Keratinocyte (primary cell): ENCODE measurements at regions not wholly inside any gene's neighbourhood (a gene's known extent, or its start where the extent isn't known, plus 50 kb on each side); places are given as distances from the start of the nearest gene placed in this dataset.

Source experiments
- DNase-seq: peaks from one replicate; pipeline ENCODE4 v3.0.0-alpha.2; 2011; ENCODE audit warnings: low read depth, missing footprints, low spot score
- FAIRE-seq: peaks from 2 replicates; lab custom pipeline; 2011; peaks lifted over from hg19 to GRCh38; lab: Jason Lieb, UNC
- H2AFZ ChIP-seq: 2 replicates; pipeline ENCODE4 v1.6.0; 2012; ENCODE audit warnings: low read length, control low read depth, inconsistent platforms; ENCODE audit not compliant: control insufficient read depth
- H3K27ac ChIP-seq: 2 replicates; pipeline ENCODE4 v1.5.1; 2011; ENCODE audit warnings: low read length; ENCODE audit not compliant: control insufficient read depth, insufficient read depth
- H3K27me3 ChIP-seq: 3 replicates; pipeline ENCODE4 v1.6.0; 2011; ENCODE audit warnings: low read length; ENCODE audit not compliant: control insufficient read depth, insufficient read depth; ENCODE audit errors: extremely low read depth
- H3K36me3 ChIP-seq, 2 experiments: 2 replicates in 1 of 2; 3 replicates in 1 of 2; pipeline ENCODE4 v1.5.1; 2011; ENCODE audit warnings: low read length in 2 of 2, mild to moderate bottlenecking in 1 of 2; ENCODE audit not compliant: control insufficient read depth in 2 of 2, insufficient read depth in 2 of 2; ENCODE audit errors: extremely low read depth in 1 of 2
- H3K4me1 ChIP-seq: 3 replicates; pipeline ENCODE4 v1.5.1; 2011; ENCODE audit warnings: low read length; ENCODE audit not compliant: control insufficient read depth, insufficient read depth; ENCODE audit errors: extremely low read depth
- H3K4me2 ChIP-seq: 3 replicates; pipeline ENCODE4 v1.6.0; 2011; ENCODE audit warnings: low read depth, low read length; ENCODE audit not compliant: control insufficient read depth, insufficient read depth; ENCODE audit errors: extremely low read depth
- H3K4me3 ChIP-seq, 3 experiments: fragments of 200-600 bp in 1 of 3; sonication (generic) in 1 of 3; 2 replicates in 2 of 3; 3 replicates in 1 of 3; pipeline ENCODE4 v1.5.1; 2011 to 2016; ENCODE audit warnings: low read length in 3 of 3, mild to moderate bottlenecking in 3 of 3, control low read depth in 2 of 3, inconsistent platforms in 1 of 3, low read depth in 1 of 3, mixed read lengths in 1 of 3, mixed run types in 1 of 3, moderate library complexity in 1 of 3; ENCODE audit not compliant: control insufficient read depth in 2 of 3, insufficient read depth in 2 of 3; ENCODE audit errors: extremely low read depth in 1 of 3
- H3K79me2 ChIP-seq: 2 replicates; pipeline ENCODE4 v1.6.0; 2012; ENCODE audit warnings: low read length; ENCODE audit not compliant: control insufficient read depth, insufficient read depth
- H3K9ac ChIP-seq: 3 replicates; pipeline ENCODE4 v1.6.0; 2011; ENCODE audit warnings: low read length; ENCODE audit not compliant: control insufficient read depth, insufficient read depth; ENCODE audit errors: extremely low read depth
- H3K9me1 ChIP-seq: 3 replicates; pipeline ENCODE4 v1.6.0; 2011; ENCODE audit warnings: low read length; ENCODE audit not compliant: control insufficient read depth, insufficient read depth; ENCODE audit errors: extremely low read depth
- H3K9me3 ChIP-seq: 2 replicates; pipeline ENCODE4 v1.5.1; 2012; ENCODE audit warnings: low read depth, low read length; ENCODE audit not compliant: control insufficient read depth
- H4K20me1 ChIP-seq: 3 replicates; pipeline ENCODE4 v1.6.0; 2011; ENCODE audit warnings: low read length; ENCODE audit not compliant: control insufficient read depth, insufficient read depth; ENCODE audit errors: extremely low read depth
- CTCF ChIP-seq, 3 experiments: IDR thresholded peaks in 1 of 3; conservative IDR thresholded peaks in 1 of 3; optimal IDR thresholded peaks in 1 of 3; 2 replicates in 2 of 3; 3 replicates in 1 of 3; pipeline versions ENCODE3 to v1.5.1; 2011; ENCODE audit warnings: low read length in 3 of 3, mild to moderate bottlenecking in 3 of 3, moderate library complexity in 2 of 3, control low read depth in 1 of 3, inconsistent platforms in 1 of 3; ENCODE audit not compliant: insufficient read depth in 2 of 3; ENCODE audit errors: extremely low read depth in 1 of 3
- EZH2 ChIP-seq: IDR thresholded peaks from one replicate; pipeline ENCODE4 v1.6.1; 2012; ENCODE audit warnings: inconsistent platforms, mild to moderate bottlenecking, low read length, moderate library complexity
- dilution Hi-C: fragments of 300-500 bp; cut with MboI; formaldehyde crosslinking; loops from one replicate; pipeline ENCODE4 v1.7.0; 2020; ENCODE audit warnings: low sequenced_read_pairs; ENCODE audit not compliant: extremely low pct_ligation_motif_present

- Histone ChIP-seq H3K36me3 (no peaks in the 10 kb centered on the region), H3K4me3 (no peak overlapping the region), H3K9me1 (no peaks in the 10 kb centered on the region), H3K27ac (no peak overlapping the region), H3K4me1 (peaks cover 7% of the 10 kb centered on the region), H3K9ac (no peak overlapping the region), H3K4me2 (no peak overlapping the region), H2AFZ (no peak overlapping the region), H4K20me1 (no peaks in the 10 kb centered on the region), H3K9me3 (no peaks in the 10 kb centered on the region), H3K27me3 (no peaks in the 10 kb centered on the region), H3K79me2 (no peaks in the 10 kb centered on the region)
- dilution Hi-C loops = no loop called here
- TF ChIP-seq CTCF (optimal IDR thresholded peaks at IDR 0.05 in 1 of 3, IDR thresholded peaks at IDR 0.05 in 1 of 3, conservative IDR thresholded peaks at IDR 0.05 in 1 of 3; ENCODE audit: extremely low read depth in 1 of 3, insufficient read depth in 2 of 3, low read length in 3 of 3) (no peak), EZH2 (no peak)
- DNase-seq (no peak), FAIRE-seq (peak; percentile 52)
Observed at GRCh38 chr12:105910030-105910429, 228.7 kb downstream of the NUAK1 start.

GRCh38 chr12:105911966-105912365 is 226.8 kb downstream of the NUAK1 start:
- Histone ChIP-seq H4K20me1 (no peaks in the 10 kb centered on the region), H3K9me3 (no peaks in the 10 kb centered on the region), H3K27me3 (no peaks in the 10 kb centered on the region), H3K9me1 (no peaks in the 10 kb centered on the region), H3K9ac (no peak overlapping the region), H3K4me2 (no peak overlapping the region), H2AFZ (no peak overlapping the region), H3K4me3 (no peak overlapping the region), H3K27ac (no peak overlapping the region), H3K79me2 (no peaks in the 10 kb centered on the region), H3K36me3 (no peaks in the 10 kb centered on the region), H3K4me1 (peaks cover 7% of the 10 kb centered on the region)
- FAIRE-seq (peak; percentile 71), DNase-seq (no peak)
- no peak for TF ChIP-seq CTCF (optimal IDR thresholded peaks at IDR 0.05 in 1 of 3, IDR thresholded peaks at IDR 0.05 in 1 of 3, conservative IDR thresholded peaks at IDR 0.05 in 1 of 3; ENCODE audit: extremely low read depth in 1 of 3, insufficient read depth in 2 of 3, low read length in 3 of 3)
- no peak for TF ChIP-seq EZH2
- dilution Hi-C loops = no loop called here
